ENCODE measurements at regions not wholly inside any gene's neighbourhood (a gene's known extent, or its start where the extent isn't known, plus 50 kb on each side); places are given as distances from the start of the nearest gene placed in this dataset.

- DNase-seq (ENCODE audit: low read depth, low spot score): peak; percentile 72
- TF ChIP-seq CTCF (IDR thresholded peaks at IDR 0.05; ENCODE audit: insufficient read depth, low read length, missing control alignments): no peak
- POLR2A ChIA-PET: interaction anchor here (1.5 to 1.8 kb wide), 2 partner anchors 14 to 55 kb away, joined by 5 to 7 read pairs; no protein-coding TSS in a partner anchor
- CTCF ChIA-PET: no interaction called here
- H3K4me3 ChIP-seq (ENCODE audit: low read depth, low read length): no peak overlapping the region; the same call in 1 of the 2 replicates
Measured at GRCh38 chr16:14364386-14365199, 265.5 kb downstream of the PARN start.

GRCh38 chr16:14364112-14364385 lies 266.0 kb downstream of the PARN start:
- POLR2A ChIA-PET: interaction anchor here (1.1 to 1.8 kb wide), 2 partner anchors 54 to 138 kb away, joined by 4 to 7 read pairs; no protein-coding TSS in a partner anchor
- no peak for TF ChIP-seq CTCF (IDR thresholded peaks at IDR 0.05; ENCODE audit: insufficient read depth, low read length, missing control alignments)
- CTCF ChIA-PET: no interaction called here
- H3K4me3 ChIP-seq (ENCODE audit: low read depth, low read length): no peak overlapping the region
- no peak for DNase-seq (ENCODE audit: low read depth, low spot score)

- CTCF ChIA-PET: interaction anchor here (1.2 to 1.4 kb wide), 2 partner anchors 166 to 439 kb away, joined by 3 read pairs; no protein-coding TSS in a partner anchor
- no peak for DNase-seq (ENCODE audit: low read depth, low spot score)
- peak overlapping the region; percentile 32 for H3K4me3 ChIP-seq (ENCODE audit: low read depth, low read length)
- TF ChIP-seq CTCF (IDR thresholded peaks at IDR 0.05; ENCODE audit: insufficient read depth, low read length, missing control alignments): no peak
- POLR2A ChIA-PET: interaction anchor here (0.8 to 1.8 kb wide), 4 partner anchors 11 to 139 kb away, joined by 3 to 7 read pairs (median 4); no protein-coding TSS in a partner anchor
Measured at GRCh38 chr16:14362774-14363371, 267.2 kb downstream of the PARN start.

GRCh38 chr16:14360326-14361037 lies 269.6 kb downstream of the PARN start:
- ChIA-PET CTCF (no interaction called here), POLR2A (no interaction called here)
- no peak for DNase-seq (ENCODE audit: low read depth, low spot score)
- TF ChIP-seq CTCF (IDR thresholded peaks at IDR 0.05; ENCODE audit: insufficient read depth, low read length, missing control alignments): no peak
- H3K4me3 ChIP-seq (ENCODE audit: low read depth, low read length): no peak overlapping the region

GRCh38 chr16:14358697-14359305 lies 271.3 kb downstream of the PARN start:
- no peak for DNase-seq (ENCODE audit: low read depth, low spot score)
- POLR2A ChIA-PET: no interaction called here
- CTCF ChIA-PET: no interaction called here
- TF ChIP-seq CTCF (IDR thresholded peaks at IDR 0.05; ENCODE audit: insufficient read depth, low read length, missing control alignments): no peak
- H3K4me3 ChIP-seq (ENCODE audit: low read depth, low read length): no peak overlapping the region
